HG03097 (cell line): ENCODE measurements at regions not wholly inside any gene's neighbourhood (a gene's known extent, or its start where the extent isn't known, plus 50 kb on each side); places are given as distances from the start of the nearest gene placed in this dataset.
A peak's percentile ranks its signal among the peaks of the same experiment; 100 is the strongest.
"Not testable (repeated sequence)": the region's sequence is repeated elsewhere in the genome, so short reads cannot be mapped to it uniquely, and the experiment has no call there.

ENCODE experiments used
- ATAC-seq: cut with Tn5 transposase; IDR thresholded peaks from one replicate; pipeline ENCODE4 v1.9.1; 2021; ENCODE audit not compliant: unreplicated experiment, low FRiP score

GRCh38 chr6:74448850-74449249, 752.8 kb downstream of the CD109 start:
- ATAC-seq: no peak

- peak; percentile 82 for ATAC-seq
Observed at GRCh38 chr6:74447013-74447412, 751.0 kb downstream of the CD109 start.

GRCh38 chr6:74439123-74439811, 743.3 kb downstream of the CD109 start:
- ATAC-seq: no peak

- not testable (repeated sequence) for ATAC-seq
Observed at GRCh38 chr6:74438395-74438794, 742.4 kb downstream of the CD109 start.

GRCh38 chr6:74434171-74434570, 738.2 kb downstream of the CD109 start:
- no peak for ATAC-seq

GRCh38 chr6:74431873-74432580, 736.0 kb downstream of the CD109 start:
- ATAC-seq: no peak

GRCh38 chr6:74420221-74420620, 724.2 kb downstream of the CD109 start:
- no peak for ATAC-seq

- no peak for ATAC-seq
Observed at GRCh38 chr6:74415056-74415455, 719.1 kb downstream of the CD109 start.

GRCh38 chr6:74410630-74411029, 714.6 kb downstream of the CD109 start:
- ATAC-seq: no peak

GRCh38 chr6:74409447-74409846, 713.4 kb downstream of the CD109 start:
- ATAC-seq: peak; percentile 79

- ATAC-seq: no peak
Observed at GRCh38 chr6:74408844-74409243, 712.8 kb downstream of the CD109 start.

- no peak for ATAC-seq
Observed at GRCh38 chr6:74404366-74404765, 708.4 kb downstream of the CD109 start.

- no peak for ATAC-seq
Observed at GRCh38 chr6:74402781-74403180, 706.8 kb downstream of the CD109 start.

GRCh38 chr6:74378437-74378836, 682.4 kb downstream of the CD109 start:
- not testable (repeated sequence) for ATAC-seq

GRCh38 chr6:74369556-74369993, 673.6 kb downstream of the CD109 start:
- ATAC-seq: no peak

GRCh38 chr6:74368746-74369145, 672.7 kb downstream of the CD109 start:
- no peak for ATAC-seq

GRCh38 chr6:74366634-74367033, 670.6 kb downstream of the CD109 start:
- no peak for ATAC-seq

- ATAC-seq: no peak
Observed at GRCh38 chr6:74362391-74362790, 666.4 kb downstream of the CD109 start.

GRCh38 chr6:74357321-74357720, 661.3 kb downstream of the CD109 start:
- ATAC-seq: no peak

GRCh38 chr6:74356391-74356790, 660.4 kb downstream of the CD109 start:
- ATAC-seq: no peak

GRCh38 chr6:74346936-74347535, 651.0 kb downstream of the CD109 start:
- no peak for ATAC-seq

GRCh38 chr6:74343804-74344203, 647.8 kb downstream of the CD109 start:
- ATAC-seq: no peak
